Fibroblast of skin of right biceps (primary cell): ENCODE measurements at regions not wholly inside any gene's neighbourhood (a gene's known extent, or its start where the extent isn't known, plus 50 kb on each side); places are given as distances from the start of the nearest gene placed in this dataset.
"Not testable (repeated sequence)": the region's sequence is repeated elsewhere in the genome, so short reads cannot be mapped to it uniquely, and the experiment has no call there.

Experiments used
- DNase-seq: peaks from one replicate; pipeline ENCODE4 v3.0.0-alpha.2; 2013

DNA sequence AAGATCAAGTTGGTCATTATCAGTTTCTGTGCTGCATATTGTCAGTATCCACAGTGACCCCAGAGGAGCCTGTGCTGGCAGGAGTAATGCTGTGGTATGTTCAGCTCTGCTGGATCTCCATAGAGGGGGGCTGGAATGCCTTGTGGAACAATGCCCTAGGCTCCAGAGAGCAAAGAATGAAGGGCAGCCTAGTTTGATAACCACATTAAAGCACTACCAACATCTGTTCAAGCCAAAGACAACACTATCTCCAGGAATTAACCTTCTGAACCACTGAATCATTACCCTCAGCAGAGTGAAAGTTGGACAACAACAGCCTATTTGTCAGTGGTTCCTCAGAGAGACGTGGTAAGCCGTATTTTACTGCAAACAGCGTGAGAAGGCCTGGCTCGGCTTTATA is 192.3 kb upstream of the CXorf66 start:
- DNase-seq, result peak; percentile 75

DNA sequence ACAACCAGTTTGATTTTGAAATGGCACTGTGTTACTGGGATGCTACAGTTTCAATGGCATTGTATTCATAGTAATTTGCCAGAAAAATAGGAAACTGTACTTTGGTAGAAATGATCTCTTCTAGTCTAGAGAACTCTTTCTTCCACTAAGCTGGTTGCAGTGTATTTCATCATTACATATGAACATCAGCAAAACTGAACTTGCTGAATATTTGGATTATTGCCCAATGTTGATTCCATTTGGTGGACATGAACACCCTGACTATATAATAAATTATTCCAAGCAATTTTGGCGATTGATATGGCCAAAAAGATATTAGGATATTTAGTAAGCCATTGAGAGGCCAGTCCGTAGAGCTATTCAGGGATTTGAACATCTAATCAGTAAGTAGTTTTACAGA is 191.8 kb upstream of the CXorf66 start:
- DNase-seq, result peak; percentile 25

DNA sequence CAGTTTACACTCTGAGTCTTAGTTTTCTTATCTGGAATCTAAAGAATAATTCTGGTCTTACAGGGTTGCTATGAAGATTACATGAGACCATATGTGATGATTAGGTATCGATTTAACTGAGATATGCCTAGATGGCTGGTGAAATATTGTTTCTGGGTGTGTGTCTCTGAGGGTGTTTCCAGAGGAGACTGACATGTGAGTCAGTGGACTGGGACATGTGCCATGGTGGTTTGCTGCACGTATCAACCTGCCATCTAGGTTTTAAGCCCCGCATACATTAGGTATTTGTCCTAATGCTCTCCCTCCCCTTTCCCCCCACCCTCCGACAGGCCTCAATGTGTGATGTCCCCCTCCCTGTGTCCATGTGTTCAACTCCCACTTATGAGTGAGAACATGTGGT is 186.0 kb upstream of the CXorf66 start:
- no peak for DNase-seq

DNA sequence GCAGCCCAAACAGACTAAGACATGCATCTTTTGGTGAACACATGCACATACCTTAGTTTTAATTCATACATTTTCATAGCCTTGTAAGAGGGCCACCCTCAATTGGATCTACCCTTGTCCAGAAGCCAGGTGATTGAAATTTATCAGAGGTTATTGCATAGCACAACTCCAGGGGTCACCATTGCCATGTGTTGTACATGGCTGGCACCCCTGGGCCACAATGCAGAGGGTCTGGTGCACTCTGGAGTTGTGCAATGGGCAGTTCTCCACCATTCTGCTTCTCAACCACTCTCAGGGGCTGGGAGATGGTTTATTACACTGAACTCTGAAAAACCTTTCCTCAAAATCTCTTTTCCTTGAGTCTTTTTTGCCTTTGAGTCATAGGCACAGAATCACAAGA is 184.4 kb upstream of the CXorf66 start:
- DNase-seq, result no peak

DNA sequence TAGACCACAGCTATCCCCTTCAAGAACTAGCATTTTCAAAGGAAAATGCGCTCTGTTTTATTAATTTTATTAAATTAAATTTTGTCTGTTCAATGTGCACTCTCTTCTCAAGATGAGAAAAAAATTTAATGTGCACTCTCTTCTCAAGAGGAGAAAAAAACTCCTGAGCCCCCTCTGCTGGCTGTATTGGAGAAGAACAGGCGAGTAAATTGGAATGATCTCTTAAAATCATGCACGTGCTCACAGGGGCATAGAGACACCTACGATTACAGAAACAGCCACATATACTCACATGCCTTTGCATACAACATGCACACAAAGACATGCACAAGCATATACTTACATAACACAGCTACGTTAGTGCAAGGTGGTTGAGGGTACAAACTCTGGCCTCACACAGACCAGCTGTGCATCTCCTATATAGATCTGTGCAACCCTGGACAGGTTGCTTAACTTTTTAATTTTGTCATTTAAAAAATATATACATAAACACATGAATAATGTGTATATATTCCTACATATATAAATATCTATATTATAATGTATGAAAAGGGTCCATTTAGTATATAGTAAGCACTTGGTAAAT is 176.2 kb upstream of the CXorf66 start:
- DNase-seq, result peak; percentile 13

DNA sequence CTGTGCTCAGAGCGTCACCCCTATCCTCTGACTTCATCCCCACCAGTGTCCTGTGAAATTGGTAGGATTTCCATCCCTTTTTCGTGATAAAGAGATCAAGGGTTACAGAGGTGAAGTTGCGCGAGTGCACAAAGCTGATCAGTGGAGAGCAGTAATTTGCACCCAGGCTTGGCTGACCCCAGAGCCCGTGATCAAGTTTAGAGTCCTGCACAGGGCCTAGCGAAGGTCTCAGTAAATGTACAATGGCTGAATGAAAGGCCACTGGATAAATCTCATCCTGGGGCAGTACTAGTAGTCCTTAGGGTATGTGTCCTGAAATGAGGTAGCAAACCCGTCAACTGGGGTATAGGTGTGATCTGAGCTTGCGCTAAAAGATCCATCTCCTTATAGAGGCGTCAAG is 173.2 kb upstream of the CXorf66 start:
- not testable (repeated sequence) for DNase-seq

DNA sequence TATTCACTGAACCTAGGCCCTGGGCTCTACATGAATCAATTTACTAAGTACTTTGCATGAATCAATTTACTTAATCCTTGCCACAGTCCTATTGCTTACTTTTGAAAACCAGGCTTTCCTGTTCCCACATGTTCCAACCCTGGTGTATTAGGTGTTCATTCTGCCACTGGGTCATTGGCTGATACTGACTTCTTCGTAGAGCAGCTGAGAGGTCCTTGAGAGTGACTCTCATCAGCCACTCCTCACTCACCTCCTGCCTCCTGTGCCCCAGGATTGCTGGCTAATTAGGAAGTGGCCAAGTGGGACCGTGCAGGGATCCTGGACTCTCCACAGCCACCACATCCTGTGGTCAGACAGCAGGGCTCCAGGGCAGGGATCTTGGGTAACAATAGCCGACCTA is 172.7 kb upstream of the CXorf66 start:
- DNase-seq, result not testable (repeated sequence)

DNA sequence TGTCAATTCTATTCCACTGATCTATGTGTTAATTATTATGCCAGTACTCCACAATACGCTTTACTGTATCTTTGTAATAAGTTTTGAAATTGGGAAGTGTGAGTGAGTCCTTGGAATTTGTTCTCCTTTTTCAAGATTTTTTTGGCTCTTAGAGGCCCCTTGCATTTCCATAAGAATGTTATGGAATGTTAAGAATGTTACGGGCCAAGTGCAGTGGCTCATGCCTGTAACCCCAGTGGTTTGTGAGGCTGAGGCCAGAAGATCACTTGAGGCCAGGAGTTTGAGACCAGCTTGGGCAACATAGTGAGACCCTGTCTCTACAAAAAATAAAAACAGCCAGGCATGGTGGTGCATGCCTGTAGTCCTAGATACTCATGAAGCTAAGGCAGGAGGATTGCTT is 167.6 kb upstream of the CXorf66 start:
- DNase-seq, result no peak

DNA sequence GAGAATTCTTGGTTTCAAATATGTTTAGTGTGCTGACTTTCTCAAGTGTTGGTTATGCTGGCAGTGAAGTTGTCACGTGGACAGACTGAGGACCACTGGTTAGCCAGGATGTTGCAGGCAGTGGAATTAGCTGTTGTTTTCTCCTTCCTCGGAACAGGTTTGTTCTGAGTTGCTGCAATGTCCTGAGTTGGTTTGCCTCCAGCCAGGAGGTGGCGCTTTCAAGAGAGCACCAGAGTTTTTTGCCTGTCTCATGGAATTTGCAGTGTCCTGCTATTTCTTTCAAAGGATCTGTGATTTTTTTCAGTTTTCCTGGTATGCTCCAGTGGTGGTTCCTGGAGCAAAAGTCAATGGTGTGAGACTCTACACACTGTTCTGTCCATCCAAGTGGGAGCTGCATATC is 158.1 kb upstream of the CXorf66 start:
- DNase-seq, result no peak

DNA sequence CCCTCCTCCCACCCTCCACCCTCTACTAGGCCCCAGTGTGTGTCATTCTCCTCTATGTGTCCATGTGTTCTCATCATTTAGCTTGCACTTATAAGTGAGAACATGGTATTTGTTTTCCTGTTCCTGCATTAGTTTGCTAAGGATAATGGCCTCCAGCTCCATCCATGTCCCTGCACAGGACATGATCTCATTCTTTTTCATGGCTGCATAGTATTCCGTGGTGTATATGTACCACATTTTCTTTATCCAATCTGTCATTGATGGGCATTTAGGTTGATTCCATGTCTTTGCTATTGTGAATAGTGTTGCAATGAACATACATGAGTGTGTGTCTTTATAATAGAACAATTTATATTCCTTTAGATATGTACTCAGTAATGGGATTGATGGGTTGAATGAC is 148.7 kb upstream of the CXorf66 start:
- DNase-seq, result not testable (repeated sequence)

DNA sequence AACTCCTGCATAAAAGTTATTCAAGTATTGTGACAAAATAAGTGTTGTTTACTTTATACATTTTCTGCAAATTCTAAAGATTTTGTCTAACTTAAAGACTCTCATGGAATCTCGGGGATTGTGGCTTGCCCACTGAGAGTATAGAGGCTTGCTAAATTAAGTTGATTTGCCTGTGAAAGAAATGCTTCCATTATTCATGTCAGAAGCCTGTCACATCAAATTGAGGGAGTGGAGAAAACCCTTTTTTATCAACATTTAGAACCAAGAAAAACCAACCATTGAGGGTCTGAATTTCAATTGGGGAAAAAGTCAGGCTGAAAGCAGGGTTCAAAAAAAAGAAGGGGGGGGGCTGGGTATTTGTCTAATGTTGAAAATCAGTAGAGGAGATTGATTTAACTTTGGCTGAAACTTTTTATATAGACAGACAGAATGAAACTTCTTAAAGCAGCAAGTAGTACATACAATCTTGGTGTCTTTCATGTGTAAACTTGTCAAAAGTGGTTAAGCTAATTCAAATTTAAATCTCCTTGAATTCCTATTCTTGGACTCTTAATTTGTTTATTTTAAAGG is 144.8 kb upstream of the CXorf66 start:
- no peak for DNase-seq

DNA sequence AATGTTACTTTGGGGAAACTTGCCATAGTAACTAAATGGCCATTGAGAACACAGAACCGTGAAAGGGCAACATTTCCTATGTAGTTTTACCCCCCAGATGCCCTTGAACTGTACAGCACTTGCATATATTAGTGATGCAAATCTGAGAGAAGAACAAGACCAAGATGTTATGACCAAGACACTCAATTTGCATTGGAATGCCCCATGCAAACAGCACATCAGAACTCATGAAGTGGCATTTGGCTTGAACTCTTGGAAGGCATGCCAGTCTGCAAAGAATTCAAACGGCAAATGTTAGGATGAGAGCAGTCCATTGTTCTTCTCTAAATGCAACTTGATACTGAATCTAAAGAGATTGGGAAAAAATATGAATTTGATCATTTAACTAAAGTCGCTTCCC is 139.4 kb upstream of the CXorf66 start:
- DNase-seq, result no peak

DNA sequence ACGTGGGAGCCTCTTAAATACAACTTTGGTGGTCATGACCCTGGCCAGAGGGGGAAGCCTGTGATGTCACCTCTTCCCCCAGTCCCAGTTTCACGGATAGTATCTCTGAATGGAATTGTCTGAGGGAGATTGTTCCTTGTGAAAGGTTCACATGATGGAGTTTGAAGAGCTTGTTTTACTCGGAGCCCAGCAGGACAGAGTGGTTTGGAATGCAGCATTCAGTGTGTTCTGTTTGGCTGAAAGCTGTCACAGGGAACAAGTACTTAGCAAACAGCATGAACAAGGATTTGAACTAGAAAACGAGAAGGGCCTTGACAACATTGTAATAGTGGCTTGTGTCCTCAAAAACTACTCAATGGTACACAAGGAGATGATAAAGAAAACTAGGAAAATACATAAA is 133.9 kb upstream of the CXorf66 start:
- DNase-seq, result no peak

DNA sequence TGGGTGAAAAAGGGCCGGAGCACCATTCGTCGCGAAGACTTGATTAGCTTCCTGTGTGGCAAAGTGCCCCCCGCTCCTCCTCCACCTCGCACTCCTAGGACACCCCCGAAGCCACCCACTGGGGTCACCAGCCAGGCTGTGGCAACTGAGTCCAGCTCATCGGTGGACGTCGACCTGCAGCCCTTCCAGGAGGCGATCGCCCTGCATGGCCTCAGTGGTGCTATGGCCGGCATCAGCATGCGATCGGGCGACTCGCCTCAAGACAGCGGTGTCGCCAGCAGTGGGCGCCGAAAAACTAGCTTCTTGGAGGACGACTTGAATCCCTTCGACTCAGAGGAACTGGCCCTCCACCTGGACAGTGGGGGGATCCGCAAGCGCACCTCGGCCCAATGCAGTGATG is 126.8 kb upstream of the CXorf66 start:
- DNase-seq, result no peak

DNA sequence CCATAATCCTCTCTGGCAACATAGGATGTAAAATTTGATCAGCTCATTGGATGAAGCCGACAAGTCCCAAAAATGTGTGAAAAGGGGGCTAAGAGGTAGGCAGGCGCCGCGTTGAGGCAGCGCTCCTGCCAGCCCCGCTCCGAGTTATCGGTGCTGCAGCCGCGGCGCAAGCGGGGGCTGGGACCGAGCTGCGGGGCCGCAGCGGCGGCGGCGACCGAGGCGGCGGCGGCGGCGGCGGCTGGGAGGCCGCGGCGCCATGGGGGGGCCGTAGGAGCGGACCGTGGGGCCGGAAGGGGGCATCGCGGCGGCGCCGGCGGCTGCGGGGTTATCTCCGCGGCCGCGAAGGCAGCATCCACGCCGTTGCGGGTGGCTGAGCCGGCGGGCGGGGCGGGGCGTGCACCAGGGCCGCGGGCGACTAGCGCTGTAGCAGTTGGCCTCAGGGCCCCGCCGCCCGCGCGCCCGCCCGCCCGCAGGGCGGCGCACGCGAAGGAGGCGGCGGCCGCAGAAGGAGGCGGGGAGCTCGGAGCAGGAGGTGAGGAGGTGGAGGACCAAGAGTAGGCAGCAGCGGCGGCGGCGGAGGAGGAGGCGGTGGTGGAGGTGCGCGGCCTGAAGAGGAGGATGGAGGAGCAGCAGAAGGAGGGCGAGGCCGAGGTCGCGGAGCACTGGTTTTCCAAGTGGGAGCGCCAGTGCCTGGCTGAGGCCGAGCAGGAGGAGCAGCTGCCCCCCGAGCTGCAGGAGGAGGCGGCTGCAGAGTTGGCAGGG is 126.0 kb upstream of the CXorf66 start:
- peak; percentile 8 for DNase-seq

DNA sequence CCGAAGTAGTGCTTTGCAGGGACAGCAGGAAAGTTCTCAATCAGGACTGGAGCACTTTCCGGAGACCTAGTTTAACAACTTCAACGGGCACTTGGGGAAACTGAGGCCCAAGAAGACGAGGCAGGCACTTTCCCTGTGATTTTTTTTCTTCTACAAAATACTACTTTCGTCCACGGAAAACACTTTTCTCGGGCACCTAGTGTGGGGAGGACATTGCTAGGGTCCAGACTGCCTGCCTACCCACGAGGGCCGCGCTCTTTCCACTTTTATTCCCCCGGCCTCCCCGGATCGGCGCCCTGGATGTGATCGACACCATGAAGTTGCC is 125.4 kb upstream of the CXorf66 start:
- no peak for DNase-seq

DNA sequence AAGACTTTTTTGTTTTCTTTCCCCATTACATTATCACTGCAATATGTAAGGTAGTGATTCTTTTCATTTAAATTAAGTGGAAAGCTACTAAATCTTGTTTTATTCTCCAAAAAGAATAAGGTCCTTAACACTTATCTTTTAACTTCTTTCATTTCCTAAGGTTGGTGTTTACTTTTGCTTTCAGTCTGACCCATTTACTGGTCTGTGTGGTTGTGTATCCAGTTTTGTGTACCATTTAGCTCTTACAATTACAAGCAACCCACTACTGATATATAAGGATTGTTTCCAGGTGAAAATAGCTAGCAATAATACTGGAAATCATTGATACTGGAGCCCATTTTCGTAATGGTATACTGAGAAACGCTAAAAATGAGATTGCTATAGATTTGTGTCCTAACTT is 123.1 kb upstream of the CXorf66 start:
- no peak for DNase-seq

DNA sequence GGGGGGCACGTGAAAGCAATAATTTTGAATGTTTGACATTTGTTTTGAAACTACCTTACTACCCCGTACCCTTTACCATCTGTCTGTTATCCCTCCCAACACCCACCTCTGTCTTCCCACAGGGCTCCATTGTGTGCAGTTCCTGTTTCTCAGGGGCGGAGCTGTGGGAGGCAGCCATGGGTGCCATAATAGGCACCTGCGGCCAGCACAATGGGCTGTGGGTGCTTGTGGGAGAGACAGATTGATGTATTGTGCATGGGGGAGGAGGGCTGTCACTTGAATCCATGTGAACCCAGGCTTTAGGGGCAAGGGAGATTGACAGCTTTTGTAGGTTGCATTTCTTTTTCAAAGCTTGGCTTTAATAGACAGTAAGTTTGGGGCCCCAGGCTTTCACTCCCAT is 122.6 kb upstream of the CXorf66 start:
- DNase-seq, result no peak

DNA sequence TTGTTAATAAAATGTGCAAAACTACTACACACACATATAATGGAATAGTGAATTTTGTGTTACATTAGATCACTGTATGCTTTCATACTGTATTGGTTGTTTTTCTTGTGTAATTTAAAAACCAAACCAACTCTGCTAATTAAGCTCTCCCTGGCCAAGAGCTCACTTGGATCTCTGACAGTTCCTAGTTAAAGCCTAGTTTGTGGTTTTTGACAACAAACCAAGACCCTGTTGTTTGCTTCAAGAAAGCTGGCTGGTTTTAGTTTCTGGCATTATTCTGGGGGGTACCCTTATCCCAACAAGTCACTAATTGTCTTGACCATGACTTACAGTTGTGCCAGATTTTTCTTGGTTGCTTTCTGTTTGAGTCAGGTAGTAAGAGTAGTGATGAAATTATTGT is 121.4 kb upstream of the CXorf66 start:
- DNase-seq, result no peak

DNA sequence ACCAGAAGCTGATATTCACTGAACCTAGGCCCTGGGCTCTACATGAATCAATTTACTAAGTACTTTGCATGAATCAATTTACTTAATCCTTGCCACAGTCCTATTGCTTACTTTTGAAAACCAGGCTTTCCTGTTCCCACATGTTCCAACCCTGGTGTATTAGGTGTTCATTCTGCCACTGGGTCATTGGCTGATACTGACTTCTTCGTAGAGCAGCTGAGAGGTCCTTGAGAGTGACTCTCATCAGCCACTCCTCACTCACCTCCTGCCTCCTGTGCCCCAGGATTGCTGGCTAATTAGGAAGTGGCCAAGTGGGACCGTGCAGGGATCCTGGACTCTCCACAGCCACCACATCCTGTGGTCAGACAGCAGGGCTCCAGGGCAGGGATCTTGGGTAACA is 109.5 kb upstream of the CXorf66 start:
- DNase-seq, result not testable (repeated sequence)

DNA sequence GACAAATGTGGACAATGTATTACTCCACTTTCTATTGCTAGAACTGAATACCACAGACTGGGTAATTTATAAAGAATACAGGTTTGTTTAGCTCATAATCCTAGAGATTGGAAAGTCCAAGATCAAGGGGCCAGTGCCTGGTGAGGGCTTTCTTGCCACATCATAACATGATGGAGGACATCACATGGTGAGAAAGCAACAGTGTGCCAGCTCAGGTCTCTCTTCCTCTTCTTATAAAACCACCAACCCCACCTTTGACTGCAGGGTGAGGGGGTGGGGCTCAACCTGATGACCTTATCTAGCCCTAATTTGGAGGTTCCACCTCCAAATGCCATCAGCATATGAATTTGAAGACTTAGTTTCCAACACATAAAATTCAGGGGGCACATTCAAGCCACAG is 105.7 kb upstream of the CXorf66 start:
- no peak for DNase-seq

DNA sequence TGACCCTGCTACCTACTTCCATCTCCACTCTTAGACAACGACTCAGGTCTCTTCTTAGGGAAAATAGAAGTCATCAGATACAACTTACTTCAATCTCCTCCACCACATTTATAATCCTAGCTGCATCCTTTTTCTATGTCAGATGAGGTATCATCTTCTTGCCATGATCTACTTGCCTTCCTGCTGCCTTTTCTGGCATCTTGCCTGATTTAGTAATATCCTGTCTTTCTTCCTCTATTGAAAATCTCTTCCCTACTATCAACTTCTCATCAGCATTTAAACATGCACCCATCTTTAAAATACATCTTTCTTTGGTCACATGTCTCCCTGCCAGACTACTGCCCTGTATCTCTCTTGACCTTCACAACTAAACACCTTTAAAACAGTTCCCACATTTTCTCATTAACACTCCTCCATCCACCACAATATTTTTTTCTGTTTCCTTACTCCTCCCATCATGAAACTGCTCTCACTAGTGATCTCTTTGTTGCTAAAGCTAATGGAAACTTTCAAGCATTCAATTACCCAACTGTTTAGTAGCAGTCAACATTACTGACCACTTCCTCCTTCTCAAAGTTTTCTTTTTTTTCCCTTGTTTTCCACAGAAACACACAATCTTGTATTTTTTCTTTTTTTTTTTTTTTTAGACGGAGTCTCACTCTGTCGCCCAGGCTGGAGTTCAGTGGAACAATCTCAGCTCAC is 100.8 kb upstream of the CXorf66 start:
- DNase-seq, result no peak

DNA sequence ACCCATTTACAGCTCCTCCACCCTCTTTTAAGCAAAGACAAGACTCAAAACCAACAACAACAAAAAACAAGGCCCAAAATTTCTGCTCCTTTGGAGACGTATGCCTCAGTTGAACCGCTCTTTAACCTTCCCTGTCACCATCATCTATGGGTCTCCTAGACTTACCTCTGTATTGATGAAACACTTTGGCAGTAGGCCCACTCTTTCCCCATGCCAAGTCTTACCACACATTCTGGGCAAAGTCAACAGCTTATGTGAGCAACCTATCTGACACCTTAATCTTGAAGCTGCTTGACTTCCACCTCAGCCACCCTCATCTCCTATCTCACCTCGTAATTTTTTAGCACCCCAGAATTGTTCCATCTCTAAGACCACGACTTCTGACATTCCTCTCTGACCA is 99.7 kb upstream of the CXorf66 start:
- DNase-seq, result no peak

DNA sequence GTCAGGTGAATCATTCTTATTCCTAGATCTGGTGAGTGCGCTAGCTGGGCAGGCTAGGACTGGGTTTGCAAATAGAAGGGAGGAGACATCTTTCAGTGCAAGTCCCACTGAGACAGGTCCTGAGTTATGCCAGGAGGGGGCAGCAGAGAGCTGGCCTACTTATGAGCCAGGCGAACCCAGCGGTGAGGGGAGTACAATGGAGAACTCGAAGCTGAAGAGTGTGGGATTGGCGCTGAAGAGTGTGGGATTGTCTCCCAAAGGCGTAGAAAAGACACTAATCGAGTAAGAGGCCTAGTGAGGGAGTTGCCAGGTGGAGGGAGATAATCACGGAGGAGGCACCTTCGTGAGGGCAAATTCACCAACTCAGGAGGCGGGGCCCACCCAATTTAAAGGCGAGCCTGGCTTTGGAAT is 91.7 kb upstream of the CXorf66 start:
- DNase-seq, result peak; percentile 52
